ENCODE measurements at regions not wholly inside any gene's neighbourhood (a gene's known extent, or its start where the extent isn't known, plus 50 kb on each side); places are given as distances from the start of the nearest gene placed in this dataset.

DNA sequence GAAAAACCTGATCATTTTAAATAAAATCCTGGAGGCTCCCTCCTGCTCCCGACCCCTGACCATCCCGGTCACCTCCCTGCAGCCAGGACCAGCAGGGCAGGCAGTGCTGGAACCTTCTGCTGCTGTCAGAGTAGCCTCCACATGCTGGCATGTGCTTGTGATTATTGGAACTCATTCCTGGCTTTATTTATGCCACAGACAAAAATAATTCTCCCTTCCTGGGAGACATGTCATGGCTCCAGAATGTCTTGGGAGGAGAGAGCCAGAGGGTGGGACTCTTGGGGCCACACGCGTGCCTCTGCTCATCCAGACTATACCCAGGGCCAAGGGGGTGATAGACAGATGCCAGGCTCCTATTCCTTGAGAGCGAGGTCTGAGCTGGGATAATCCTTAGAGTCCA lies 183.6 kb upstream of the RAB4A start:
- H3K79me2 ChIP-seq (ENCODE audit: control insufficient read depth, insufficient read depth, low read length), result no peaks in the 10 kb centered on the region
- H3K18ac ChIP-seq (ENCODE audit: low read length), result no peak overlapping the region
- no peaks in the 10 kb centered on the region for H3K79me1 ChIP-seq (ENCODE audit: low read length)
- no peak overlapping the region for H3K27ac ChIP-seq (ENCODE audit: low read depth, low read length)
- H2AK5ac ChIP-seq (ENCODE audit: low read length), result no peak overlapping the region
- no peaks in the 10 kb centered on the region for H3K27me3 ChIP-seq (ENCODE audit: insufficient read depth, low read length, poor library complexity)
- H3K4ac ChIP-seq (ENCODE audit: low read depth, low read length), result no peak overlapping the region
- no peak overlapping the region for H4K8ac ChIP-seq (ENCODE audit: low read depth, low read length)
- H3K4me1 ChIP-seq (ENCODE audit: control insufficient read depth, low read depth, low read length), result peaks cover 10% of the 10 kb centered on the region
- H2BK15ac ChIP-seq (replicated peaks; ENCODE audit: low read depth), result no peak overlapping the region
- H3K4me3 ChIP-seq (ENCODE audit: low read length), result no peak overlapping the region
- no peak overlapping the region for H3K23ac ChIP-seq (ENCODE audit: low read length)
- no peak overlapping the region for H2BK5ac ChIP-seq (ENCODE audit: low read length)
- no peak overlapping the region for H3K9ac ChIP-seq (ENCODE audit: low read length)
- H3K36me3 ChIP-seq (ENCODE audit: control insufficient read depth, insufficient read depth, low read length), result no peaks in the 10 kb centered on the region
- H4K5ac ChIP-seq (ENCODE audit: low read length), result no peak overlapping the region
- no peak for DNase-seq
- no peak overlapping the region for H3K56ac ChIP-seq (ENCODE audit: low read length)
- WGBS (ENCODE audit: extremely low coverage, insufficient coverage, low lambda C conversion rate), result no CpG with 5 or more reads among the region's 5 CpGs
- H2BK120ac ChIP-seq (ENCODE audit: low read depth, low read length), result no peak overlapping the region
- H3K4me2 ChIP-seq (ENCODE audit: low read length), result no peak overlapping the region

GRCh38 chr1:229087906-229088305 lies 183.0 kb upstream of the RAB4A start:
- no CpG with 5 or more reads among the region's 14 CpGs for WGBS (ENCODE audit: extremely low coverage, insufficient coverage, low lambda C conversion rate)
- Histone ChIP-seq H3K23ac (ENCODE audit: low read length) (no peak overlapping the region), H4K8ac (ENCODE audit: low read depth, low read length) (no peak overlapping the region), H2BK15ac (replicated peaks; ENCODE audit: low read depth) (no peak overlapping the region), H3K79me1 (ENCODE audit: low read length) (no peaks in the 10 kb centered on the region), H2AK5ac (ENCODE audit: low read length) (no peak overlapping the region), H3K27ac (ENCODE audit: low read depth, low read length) (no peak overlapping the region), H3K9ac (ENCODE audit: low read length) (no peak overlapping the region), H2BK5ac (ENCODE audit: low read length) (no peak overlapping the region), H3K4ac (ENCODE audit: low read depth, low read length) (no peak overlapping the region), H2BK120ac (ENCODE audit: low read depth, low read length) (no peak overlapping the region), H3K36me3 (ENCODE audit: control insufficient read depth, insufficient read depth, low read length) (no peaks in the 10 kb centered on the region), H3K4me3 (ENCODE audit: low read length) (no peak overlapping the region), H3K4me2 (ENCODE audit: low read length) (no peak overlapping the region), H3K56ac (ENCODE audit: low read length) (no peak overlapping the region), H3K18ac (ENCODE audit: low read length) (no peak overlapping the region), H3K79me2 (ENCODE audit: control insufficient read depth, insufficient read depth, low read length) (no peaks in the 10 kb centered on the region), H3K4me1 (ENCODE audit: control insufficient read depth, low read depth, low read length) (peaks cover 15% of the 10 kb centered on the region), H3K27me3 (ENCODE audit: insufficient read depth, low read length, poor library complexity) (no peaks in the 10 kb centered on the region), H4K5ac (ENCODE audit: low read length) (no peak overlapping the region)
- DNase-seq, result no peak

- H4K5ac ChIP-seq (ENCODE audit: low read length), result no peak overlapping the region
- no peak overlapping the region for H3K4ac ChIP-seq (ENCODE audit: low read depth, low read length)
- H3K79me1 ChIP-seq (ENCODE audit: low read length), result no peaks in the 10 kb centered on the region
- H3K36me3 ChIP-seq (ENCODE audit: control insufficient read depth, insufficient read depth, low read length), result no peaks in the 10 kb centered on the region
- no peak overlapping the region for H2BK5ac ChIP-seq (ENCODE audit: low read length)
- H3K4me2 ChIP-seq (ENCODE audit: low read length), result no peak overlapping the region
- no peak for DNase-seq
- H3K4me3 ChIP-seq (ENCODE audit: low read length), result no peak overlapping the region
- no peak overlapping the region for H3K18ac ChIP-seq (ENCODE audit: low read length)
- H3K9ac ChIP-seq (ENCODE audit: low read length), result no peak overlapping the region
- no peak overlapping the region for H4K8ac ChIP-seq (ENCODE audit: low read depth, low read length)
- no CpG with 5 or more reads among the region's 4 CpGs for WGBS (ENCODE audit: extremely low coverage, insufficient coverage, low lambda C conversion rate)
- H3K27ac ChIP-seq (ENCODE audit: low read depth, low read length), result no peak overlapping the region
- H3K23ac ChIP-seq (ENCODE audit: low read length), result no peak overlapping the region
- H3K4me1 ChIP-seq (ENCODE audit: control insufficient read depth, low read depth, low read length), result peaks cover 20% of the 10 kb centered on the region
- H2BK120ac ChIP-seq (ENCODE audit: low read depth, low read length), result no peak overlapping the region
- H3K56ac ChIP-seq (ENCODE audit: low read length), result no peak overlapping the region
- H3K79me2 ChIP-seq (ENCODE audit: control insufficient read depth, insufficient read depth, low read length), result no peaks in the 10 kb centered on the region
- no peak overlapping the region for H2AK5ac ChIP-seq (ENCODE audit: low read length)
- H3K27me3 ChIP-seq (ENCODE audit: insufficient read depth, low read length, poor library complexity), result no peaks in the 10 kb centered on the region
- no peak overlapping the region for H2BK15ac ChIP-seq (replicated peaks; ENCODE audit: low read depth)
Measured at GRCh38 chr1:229088711-229089110, 182.2 kb upstream of the RAB4A start.

DNA sequence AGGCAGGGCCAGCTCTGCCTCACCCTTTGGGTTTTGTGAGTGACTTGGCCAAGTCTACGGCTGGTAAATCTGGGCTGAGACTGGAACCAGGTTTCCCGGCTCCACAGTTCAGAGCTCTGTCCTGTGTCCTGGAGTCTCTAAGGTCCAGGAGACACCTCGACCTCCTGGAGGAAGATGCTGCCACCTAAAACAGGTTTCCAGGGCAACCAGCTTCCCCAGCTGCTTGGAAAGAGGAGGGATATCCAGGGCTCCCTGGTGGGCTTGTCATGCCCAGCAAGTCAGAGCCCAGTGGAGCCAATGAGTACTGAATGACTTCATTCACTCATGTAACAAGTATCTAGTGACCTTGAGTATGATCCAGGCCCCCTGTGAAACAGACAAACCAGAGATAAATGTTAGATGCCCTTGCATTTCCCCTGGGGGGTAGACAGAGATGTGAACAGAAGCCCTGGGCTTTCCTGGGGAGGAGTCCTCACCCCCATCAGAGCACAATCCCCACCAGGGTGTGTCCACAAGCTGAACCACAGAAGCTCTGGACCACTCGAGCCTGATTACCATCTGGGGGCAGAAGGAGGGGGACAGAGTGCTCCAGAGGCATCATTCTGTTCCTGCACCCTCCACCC lies 181.2 kb upstream of the RAB4A start:
- Histone ChIP-seq H3K36me3 (ENCODE audit: control insufficient read depth, insufficient read depth, low read length) (no peaks in the 10 kb centered on the region), H2BK120ac (ENCODE audit: low read depth, low read length) (no peak overlapping the region), H3K4me3 (ENCODE audit: low read length) (no peak overlapping the region), H2BK15ac (replicated peaks; ENCODE audit: low read depth) (no peak overlapping the region), H3K79me1 (ENCODE audit: low read length) (no peaks in the 10 kb centered on the region), H3K4ac (ENCODE audit: low read depth, low read length) (no peak overlapping the region), H3K79me2 (ENCODE audit: control insufficient read depth, insufficient read depth, low read length) (no peaks in the 10 kb centered on the region), H2BK5ac (ENCODE audit: low read length) (peak overlapping the region; percentile 46), H3K27ac (ENCODE audit: low read depth, low read length) (no peak overlapping the region), H3K18ac (ENCODE audit: low read length) (no peak overlapping the region), H3K4me2 (ENCODE audit: low read length) (no peak overlapping the region), H4K8ac (ENCODE audit: low read depth, low read length) (no peak overlapping the region), H3K23ac (ENCODE audit: low read length) (peak overlapping the region; percentile 82), H2AK5ac (ENCODE audit: low read length) (peak overlapping the region; percentile 93), H3K27me3 (ENCODE audit: insufficient read depth, low read length, poor library complexity) (no peaks in the 10 kb centered on the region), H4K5ac (ENCODE audit: low read length) (no peak overlapping the region), H3K4me1 (ENCODE audit: control insufficient read depth, low read depth, low read length) (peaks cover 25% of the 10 kb centered on the region), H3K9ac (ENCODE audit: low read length) (no peak overlapping the region), H3K56ac (ENCODE audit: low read length) (peak overlapping the region; percentile 65)
- WGBS (ENCODE audit: extremely low coverage, insufficient coverage, low lambda C conversion rate), result no CpG with 5 or more reads among the region's 4 CpGs
- DNase-seq, result peak; percentile 52

DNA sequence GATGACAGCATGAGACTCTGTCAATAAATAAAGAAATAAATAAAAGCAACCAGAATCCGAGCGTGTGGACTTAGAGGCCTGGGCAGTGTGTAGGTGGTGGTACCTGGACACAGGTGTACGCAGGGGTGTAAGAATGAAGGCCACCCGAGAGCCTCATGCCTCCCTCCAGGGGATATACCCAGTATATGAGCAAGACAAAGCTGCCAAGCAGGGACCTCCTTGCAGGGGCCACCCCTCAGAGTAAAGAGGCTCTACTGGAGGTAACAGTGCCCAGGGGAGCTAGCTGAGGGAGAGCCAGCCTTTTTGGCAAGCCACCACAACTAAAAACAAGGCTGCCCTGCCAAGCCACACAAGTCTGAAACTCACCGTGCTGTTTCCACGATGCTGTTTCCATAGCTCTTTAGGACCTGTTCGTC lies 179.2 kb upstream of the RAB4A start:
- H2BK120ac ChIP-seq (ENCODE audit: low read depth, low read length), result peak overlapping the region; percentile 49
- DNase-seq, result no peak

More for the DNA sequence above, 179.2 kb upstream of the RAB4A start:
- Histone ChIP-seq H3K79me1 (ENCODE audit: low read length) (no peaks in the 10 kb centered on the region), H3K27me3 (ENCODE audit: insufficient read depth, low read length, poor library complexity) (no peaks in the 10 kb centered on the region), H3K9ac (ENCODE audit: low read length) (no peak overlapping the region), H3K4me2 (ENCODE audit: low read length) (no peak overlapping the region), H3K27ac (ENCODE audit: low read depth, low read length) (no peak overlapping the region), H3K4me3 (ENCODE audit: low read length) (no peak overlapping the region), H4K8ac (ENCODE audit: low read depth, low read length) (no peak overlapping the region), H3K4ac (ENCODE audit: low read depth, low read length) (peak overlapping the region; percentile 97), H3K56ac (ENCODE audit: low read length) (peak overlapping the region; percentile 61), H2BK5ac (ENCODE audit: low read length) (peak overlapping the region; percentile 78), H2AK5ac (ENCODE audit: low read length) (peak overlapping the region; percentile 70), H3K23ac (ENCODE audit: low read length) (no peak overlapping the region), H3K36me3 (ENCODE audit: control insufficient read depth, insufficient read depth, low read length) (no peaks in the 10 kb centered on the region), H3K18ac (ENCODE audit: low read length) (peak overlapping the region; percentile 94), H3K4me1 (ENCODE audit: control insufficient read depth, low read depth, low read length) (peaks cover 26% of the 10 kb centered on the region), H3K79me2 (ENCODE audit: control insufficient read depth, insufficient read depth, low read length) (no peaks in the 10 kb centered on the region), H4K5ac (ENCODE audit: low read length) (no peak overlapping the region), H2BK15ac (replicated peaks; ENCODE audit: low read depth) (peak overlapping the region; percentile 93)
- WGBS (ENCODE audit: extremely low coverage, insufficient coverage, low lambda C conversion rate), result no CpG with 5 or more reads among the region's 7 CpGs

All from mesendoderm (in vitro differentiated cells).